ENCODE measurements at regions not wholly inside any gene's neighbourhood (a gene's known extent, or its start where the extent isn't known, plus 50 kb on each side); places are given as distances from the start of the nearest gene placed in this dataset.

GRCh38 chr9:95778957-95779356 is 96.5 kb upstream of the ERCC6L2 start:
- Histone ChIP-seq H3K4me1 (replicated peaks) (peaks cover 43% of the 10 kb centered on the region), H3K4me3 (no peak overlapping the region), H3K27ac (no peak overlapping the region), H3K27me3 (replicated peaks) (no peaks in the 10 kb centered on the region), H3K36me3 (no peaks in the 10 kb centered on the region), H3K9me3 (replicated peaks) (no peaks in the 10 kb centered on the region)
- DNase-seq (ENCODE audit: low read depth in 1 of 2, low spot score in 2 of 2), result no peak

GRCh38 chr9:95777136-95777535 is 98.4 kb upstream of the ERCC6L2 start:
- H3K36me3 ChIP-seq, result no peaks in the 10 kb centered on the region

GRCh38 chr9:95776176-95776575 is 99.3 kb upstream of the ERCC6L2 start:
- no peaks in the 10 kb centered on the region for H3K36me3 ChIP-seq
- peaks cover 54% of the 10 kb centered on the region for H3K4me1 ChIP-seq (replicated peaks)
- no peak overlapping the region for H3K4me3 ChIP-seq
- no peak overlapping the region for H3K27ac ChIP-seq
- no peak for DNase-seq (ENCODE audit: low read depth in 1 of 2, low spot score in 2 of 2)
- no peaks in the 10 kb centered on the region for H3K27me3 ChIP-seq (replicated peaks)
- H3K9me3 ChIP-seq (replicated peaks), result no peaks in the 10 kb centered on the region

More at GRCh38 chr9:95777136-95777535, 98.4 kb upstream of the ERCC6L2 start:
- Histone ChIP-seq H3K4me3 (no peak overlapping the region), H3K27me3 (replicated peaks) (no peaks in the 10 kb centered on the region), H3K9me3 (replicated peaks) (no peaks in the 10 kb centered on the region), H3K27ac (no peak overlapping the region), H3K4me1 (replicated peaks) (peaks cover 46% of the 10 kb centered on the region)
- DNase-seq (ENCODE audit: low read depth in 1 of 2, low spot score in 2 of 2), result no peak

GRCh38 chr9:95775191-95775590 is 100.3 kb upstream of the ERCC6L2 start:
- no peaks in the 10 kb centered on the region for H3K27me3 ChIP-seq (replicated peaks)
- no peak for DNase-seq (ENCODE audit: low read depth in 1 of 2, low spot score in 2 of 2)
- no peaks in the 10 kb centered on the region for H3K36me3 ChIP-seq

GRCh38 chr9:95773053-95773418 is 102.5 kb upstream of the ERCC6L2 start:
- peak in 1 of 2 experiments; percentile 46 for DNase-seq (ENCODE audit: low read depth in 1 of 2, low spot score in 2 of 2)
- Histone ChIP-seq H3K27ac (peak overlapping the region; percentile 80), H3K4me1 (replicated peaks) (peaks cover 86% of the 10 kb centered on the region), H3K4me3 (no peak overlapping the region), H3K27me3 (replicated peaks) (no peaks in the 10 kb centered on the region), H3K9me3 (replicated peaks) (no peaks in the 10 kb centered on the region), H3K36me3 (no peaks in the 10 kb centered on the region)

More at GRCh38 chr9:95775191-95775590, 100.3 kb upstream of the ERCC6L2 start:
- no peak overlapping the region for H3K27ac ChIP-seq
- H3K4me3 ChIP-seq, result no peak overlapping the region
- H3K4me1 ChIP-seq (replicated peaks), result peaks cover 64% of the 10 kb centered on the region
- no peaks in the 10 kb centered on the region for H3K9me3 ChIP-seq (replicated peaks)

- no peaks in the 10 kb centered on the region for H3K27me3 ChIP-seq (replicated peaks)
- H3K9me3 ChIP-seq (replicated peaks), result no peaks in the 10 kb centered on the region
- DNase-seq (ENCODE audit: low read depth in 1 of 2, low spot score in 2 of 2), result peak; percentile 61 to 66
- peaks cover 89% of the 10 kb centered on the region for H3K4me1 ChIP-seq (replicated peaks)
- H3K27ac ChIP-seq, result peak overlapping the region; percentile 80
- H3K36me3 ChIP-seq, result no peaks in the 10 kb centered on the region
- H3K4me3 ChIP-seq, result no peak overlapping the region
Observed at GRCh38 chr9:95772320-95773052, 103.0 kb upstream of the ERCC6L2 start.

- H3K27me3 ChIP-seq (replicated peaks), result no peaks in the 10 kb centered on the region
- H3K27ac ChIP-seq, result peak overlapping the region; percentile 80
- peak; percentile 95 for DNase-seq (ENCODE audit: low read depth in 1 of 2, low spot score in 2 of 2)
- H3K36me3 ChIP-seq, result no peaks in the 10 kb centered on the region
- no peaks in the 10 kb centered on the region for H3K9me3 ChIP-seq (replicated peaks)
- peaks cover 84% of the 10 kb centered on the region for H3K4me1 ChIP-seq (replicated peaks)
- H3K4me3 ChIP-seq, result no peak overlapping the region
Observed at GRCh38 chr9:95771556-95772246, 103.8 kb upstream of the ERCC6L2 start.

- peak overlapping the region; percentile 80 for H3K27ac ChIP-seq
- peaks cover 81% of the 10 kb centered on the region for H3K4me1 ChIP-seq (replicated peaks)
- DNase-seq (ENCODE audit: low read depth in 1 of 2, low spot score in 2 of 2), result peak; percentile 90 to 93
- no peaks in the 10 kb centered on the region for H3K9me3 ChIP-seq (replicated peaks)
- H3K4me3 ChIP-seq, result no peak overlapping the region
- no peaks in the 10 kb centered on the region for H3K36me3 ChIP-seq
- H3K27me3 ChIP-seq (replicated peaks), result no peaks in the 10 kb centered on the region
Observed at GRCh38 chr9:95770653-95771131, 104.8 kb upstream of the ERCC6L2 start.

GRCh38 chr9:95769909-95770433 is 105.5 kb upstream of the ERCC6L2 start:
- Histone ChIP-seq H3K27ac (peak overlapping the region; percentile 80), H3K4me3 (no peak overlapping the region), H3K9me3 (replicated peaks) (no peaks in the 10 kb centered on the region), H3K27me3 (replicated peaks) (no peaks in the 10 kb centered on the region), H3K36me3 (no peaks in the 10 kb centered on the region), H3K4me1 (replicated peaks) (peaks cover 86% of the 10 kb centered on the region)
- DNase-seq (ENCODE audit: low read depth in 1 of 2, low spot score in 2 of 2), result no peak

GRCh38 chr9:95769473-95769872 is 106.0 kb upstream of the ERCC6L2 start:
- no peaks in the 10 kb centered on the region for H3K9me3 ChIP-seq (replicated peaks)
- no peaks in the 10 kb centered on the region for H3K27me3 ChIP-seq (replicated peaks)
- no peak for DNase-seq (ENCODE audit: low read depth in 1 of 2, low spot score in 2 of 2)
- H3K36me3 ChIP-seq, result no peaks in the 10 kb centered on the region
- H3K4me1 ChIP-seq (replicated peaks), result peaks cover 89% of the 10 kb centered on the region
- peak overlapping the region; percentile 80 for H3K27ac ChIP-seq
- H3K4me3 ChIP-seq, result no peak overlapping the region

GRCh38 chr9:95766906-95767305 is 108.6 kb upstream of the ERCC6L2 start:
- Histone ChIP-seq H3K4me3 (no peak overlapping the region), H3K27me3 (replicated peaks) (no peaks in the 10 kb centered on the region), H3K4me1 (replicated peaks) (peaks cover 70% of the 10 kb centered on the region), H3K9me3 (replicated peaks) (no peaks in the 10 kb centered on the region), H3K36me3 (no peaks in the 10 kb centered on the region), H3K27ac (no peak overlapping the region)
- DNase-seq (ENCODE audit: low read depth in 1 of 2, low spot score in 2 of 2), result no peak

- Histone ChIP-seq H3K4me1 (replicated peaks) (peaks cover 50% of the 10 kb centered on the region), H3K36me3 (no peaks in the 10 kb centered on the region), H3K9me3 (replicated peaks) (no peaks in the 10 kb centered on the region), H3K27me3 (replicated peaks) (no peaks in the 10 kb centered on the region), H3K4me3 (peak overlapping the region; percentile 32), H3K27ac (peak overlapping the region; percentile 74)
- DNase-seq (ENCODE audit: low read depth in 1 of 2, low spot score in 2 of 2), result peak in 1 of 2 experiments; percentile 47
Observed at GRCh38 chr9:95764533-95765319, 110.8 kb upstream of the ERCC6L2 start.

- peaks cover 42% of the 10 kb centered on the region for H3K4me1 ChIP-seq (replicated peaks)
- H3K27me3 ChIP-seq (replicated peaks), result no peaks in the 10 kb centered on the region
- H3K27ac ChIP-seq, result peak overlapping the region; percentile 19
- DNase-seq (ENCODE audit: low read depth in 1 of 2, low spot score in 2 of 2), result no peak
- H3K4me3 ChIP-seq, result no peak overlapping the region
- no peaks in the 10 kb centered on the region for H3K9me3 ChIP-seq (replicated peaks)
- H3K36me3 ChIP-seq, result no peaks in the 10 kb centered on the region
Observed at GRCh38 chr9:95763983-95764382, 111.5 kb upstream of the ERCC6L2 start.
